Skeletal muscle tissue (tissue), 3 donors: ENCODE measurements at regions not wholly inside any gene's neighbourhood (a gene's known extent, or its start where the extent isn't known, plus 50 kb on each side); places are given as distances from the start of the nearest gene placed in this dataset.

Experiments
- H3K27ac ChIP-seq: one replicate; pipeline ENCODE4 v1.7.0; 2013; ENCODE audit warnings: mild to moderate bottlenecking, low read depth, low read length, inconsistent platforms
- H3K27me3 ChIP-seq, 3 donors: one replicate each; pipeline ENCODE4 v1.7.0; 2013; ENCODE audit warnings: low read length in 3 of 3; ENCODE audit not compliant: control insufficient read depth in 3 of 3, insufficient read depth in 3 of 3
- H3K36me3 ChIP-seq, 3 donors: one replicate each; pipeline ENCODE4 v1.7.0; 2013; ENCODE audit warnings: low read length in 3 of 3; ENCODE audit not compliant: control insufficient read depth in 3 of 3, insufficient read depth in 3 of 3
- H3K4me1 ChIP-seq, 3 donors: one replicate each; pipeline ENCODE4 v1.7.0; 2013; ENCODE audit warnings: low read length in 3 of 3, mild to moderate bottlenecking in 3 of 3; ENCODE audit not compliant: control insufficient read depth in 3 of 3, insufficient read depth in 3 of 3
- H3K4me3 ChIP-seq, 3 donors: one replicate each; pipeline ENCODE4 v1.7.0; 2013; ENCODE audit warnings: low read length in 3 of 3
- H3K9ac ChIP-seq, 3 donors: one replicate each; pipeline ENCODE4 v1.7.0; 2013; ENCODE audit warnings: low read length in 3 of 3, mild to moderate bottlenecking in 3 of 3, moderate library complexity in 2 of 3, low read depth in 1 of 3
- H3K9me3 ChIP-seq, 3 donors: one replicate each; pipeline ENCODE4 v1.7.0; 2013; ENCODE audit warnings: low read length in 3 of 3; ENCODE audit not compliant: control insufficient read depth in 3 of 3
- donor health status: Osteomylitis.

- no peak overlapping the region for H3K4me3 ChIP-seq
- no peaks in the 10 kb centered on the region for H3K4me1 ChIP-seq
- no peak overlapping the region for H3K27ac ChIP-seq
- no peak overlapping the region for H3K9ac ChIP-seq
- H3K36me3 ChIP-seq = no peaks in the 10 kb centered on the region
- no peaks in the 10 kb centered on the region for H3K9me3 ChIP-seq
- H3K27me3 ChIP-seq = peaks cover 10 to 28% (median 17%) of the 10 kb centered on the region in 3 donors
Observed at GRCh38 chr21:41604583-41605041, 96.7 kb upstream of the TMPRSS2 start.

GRCh38 chr21:41603476-41603875 is 95.5 kb upstream of the TMPRSS2 start:
- Histone ChIP-seq H3K9me3 (no peaks in the 10 kb centered on the region), H3K27me3 (peaks cover 5 to 23% (median 14%) of the 10 kb centered on the region in 3 donors), H3K36me3 (no peaks in the 10 kb centered on the region), H3K9ac (no peak overlapping the region), H3K4me3 (no peak overlapping the region), H3K27ac (no peak overlapping the region), H3K4me1 (no peaks in the 10 kb centered on the region)

GRCh38 chr21:41602531-41602930 is 94.6 kb upstream of the TMPRSS2 start:
- Histone ChIP-seq H3K36me3 (no peaks in the 10 kb centered on the region), H3K9ac (no peak overlapping the region), H3K4me3 (no peak overlapping the region), H3K9me3 (no peaks in the 10 kb centered on the region), H3K27ac (no peak overlapping the region), H3K4me1 (no peaks in the 10 kb centered on the region), H3K27me3 (peaks cover 5 to 23% (median 14%) of the 10 kb centered on the region in 3 donors)

- H3K4me1 ChIP-seq = no peaks in the 10 kb centered on the region
- no peak overlapping the region for H3K4me3 ChIP-seq
- no peaks in the 10 kb centered on the region for H3K9me3 ChIP-seq
- H3K36me3 ChIP-seq = no peaks in the 10 kb centered on the region
- no peak overlapping the region for H3K27ac ChIP-seq
- no peak overlapping the region for H3K9ac ChIP-seq
- peaks cover 3 to 24% (median 10%) of the 10 kb centered on the region in 3 donors for H3K27me3 ChIP-seq
Observed at GRCh38 chr21:41601573-41602368, 93.8 kb upstream of the TMPRSS2 start.

GRCh38 chr21:41600961-41601572 is 93.1 kb upstream of the TMPRSS2 start:
- no peaks in the 10 kb centered on the region for H3K4me1 ChIP-seq
- no peak overlapping the region for H3K27ac ChIP-seq
- no peak overlapping the region for H3K9ac ChIP-seq
- peaks cover 0 to 25% (median 16%) of the 10 kb centered on the region in 3 donors for H3K27me3 ChIP-seq
- no peaks in the 10 kb centered on the region for H3K36me3 ChIP-seq
- H3K4me3 ChIP-seq = no peak overlapping the region
- H3K9me3 ChIP-seq = no peaks in the 10 kb centered on the region

- no peaks in the 10 kb centered on the region for H3K4me1 ChIP-seq
- no peak overlapping the region for H3K27ac ChIP-seq
- no peaks in the 10 kb centered on the region for H3K36me3 ChIP-seq
- H3K9ac ChIP-seq = no peak overlapping the region
- H3K4me3 ChIP-seq = no peak overlapping the region
- H3K27me3 ChIP-seq = peaks cover 0 to 20% (median 12%) of the 10 kb centered on the region in 3 donors
- H3K9me3 ChIP-seq = no peaks in the 10 kb centered on the region
Observed at GRCh38 chr21:41600556-41600955, 92.6 kb upstream of the TMPRSS2 start.

GRCh38 chr21:41600116-41600515 is 92.2 kb upstream of the TMPRSS2 start:
- H3K4me1 ChIP-seq = no peaks in the 10 kb centered on the region
- H3K9ac ChIP-seq = no peak overlapping the region
- no peak overlapping the region for H3K27ac ChIP-seq
- H3K27me3 ChIP-seq = peaks cover 0 to 15% (median 8%) of the 10 kb centered on the region in 3 donors
- no peaks in the 10 kb centered on the region for H3K9me3 ChIP-seq
- no peak overlapping the region for H3K4me3 ChIP-seq
- H3K36me3 ChIP-seq = no peaks in the 10 kb centered on the region

GRCh38 chr21:41598561-41599431 is 90.8 kb upstream of the TMPRSS2 start:
- H3K4me1 ChIP-seq = no peaks in the 10 kb centered on the region
- H3K36me3 ChIP-seq = no peaks in the 10 kb centered on the region
- no peaks in the 10 kb centered on the region for H3K9me3 ChIP-seq
- H3K4me3 ChIP-seq = no peak overlapping the region
- no peak overlapping the region for H3K9ac ChIP-seq
- no peak overlapping the region for H3K27ac ChIP-seq
- peaks cover 4 to 10% (median 7%) of the 10 kb centered on the region in 3 donors for H3K27me3 ChIP-seq

- no peaks in the 10 kb centered on the region for H3K36me3 ChIP-seq
- no peak overlapping the region for H3K4me3 ChIP-seq
- H3K27ac ChIP-seq = no peak overlapping the region
- H3K27me3 ChIP-seq = peaks cover 4 to 14% (median 7%) of the 10 kb centered on the region in 3 donors
- H3K4me1 ChIP-seq = no peaks in the 10 kb centered on the region
- H3K9me3 ChIP-seq = no peaks in the 10 kb centered on the region
- no peak overlapping the region for H3K9ac ChIP-seq
Observed at GRCh38 chr21:41597811-41598231, 89.9 kb upstream of the TMPRSS2 start.
